ENCODE measurements at regions not wholly inside any gene's neighbourhood (a gene's known extent, or its start where the extent isn't known, plus 50 kb on each side); places are given as distances from the start of the nearest gene placed in this dataset.
"Not testable (repeated sequence)": the region's sequence is repeated elsewhere in the genome, so short reads cannot be mapped to it uniquely, and the experiment has no call there.

- intact Hi-C loops (cut with micrococcal nuclease), result no loop called here
Observed at GRCh38 chr2:59385971-59386370, 1144.8 kb upstream of the FANCL start.

- intact Hi-C loops (cut with micrococcal nuclease), result no loop called here
Observed at GRCh38 chr2:59383473-59383872, 1142.3 kb upstream of the FANCL start.

- intact Hi-C loops (cut with micrococcal nuclease), result no loop called here
Observed at GRCh38 chr2:59378127-59378526, 1137.0 kb upstream of the FANCL start.

DNA sequence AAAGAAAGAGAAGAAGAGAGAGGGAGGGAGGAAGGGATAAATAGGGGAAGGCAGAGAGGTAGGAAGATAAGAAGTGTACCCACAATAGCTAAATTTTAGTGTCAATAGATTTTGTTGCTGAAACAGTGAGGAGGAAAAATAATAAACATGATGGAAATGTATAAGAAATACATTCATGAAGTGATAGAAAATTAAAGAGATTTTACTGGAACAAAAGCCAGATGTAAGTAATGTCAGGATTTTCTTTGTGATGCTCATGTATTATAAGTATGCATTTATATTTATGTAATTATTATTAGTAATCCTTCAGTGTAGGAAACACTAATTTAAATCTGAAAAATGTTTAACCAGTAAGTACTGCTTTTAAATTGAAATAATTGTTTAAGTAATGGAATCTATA is 1125.2 kb upstream of the FANCL start:
- intact Hi-C loops (cut with micrococcal nuclease), result no loop called here

DNA sequence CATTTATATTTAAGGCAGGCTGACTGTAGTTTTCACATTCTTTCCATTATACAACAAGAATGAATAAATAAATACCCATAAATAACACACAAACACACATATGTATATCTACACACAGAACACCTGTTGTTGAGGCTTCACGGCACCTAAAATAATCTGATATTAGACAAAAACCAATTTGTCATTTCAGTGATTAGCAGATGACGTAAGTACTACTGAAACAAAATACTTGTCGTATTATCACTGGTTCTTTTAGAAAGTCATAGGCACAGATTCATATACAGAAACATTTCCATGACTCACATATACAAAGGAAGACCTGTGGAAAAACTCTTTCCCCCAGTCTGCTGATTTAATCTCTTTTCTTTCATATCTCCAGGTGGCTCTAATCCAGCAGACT is 1113.4 kb upstream of the FANCL start:
- intact Hi-C loops (cut with micrococcal nuclease), result no loop called here

GRCh38 chr2:59353306-59353921 is 1112.3 kb upstream of the FANCL start:
- intact Hi-C loops (cut with micrococcal nuclease), result no loop called here

DNA sequence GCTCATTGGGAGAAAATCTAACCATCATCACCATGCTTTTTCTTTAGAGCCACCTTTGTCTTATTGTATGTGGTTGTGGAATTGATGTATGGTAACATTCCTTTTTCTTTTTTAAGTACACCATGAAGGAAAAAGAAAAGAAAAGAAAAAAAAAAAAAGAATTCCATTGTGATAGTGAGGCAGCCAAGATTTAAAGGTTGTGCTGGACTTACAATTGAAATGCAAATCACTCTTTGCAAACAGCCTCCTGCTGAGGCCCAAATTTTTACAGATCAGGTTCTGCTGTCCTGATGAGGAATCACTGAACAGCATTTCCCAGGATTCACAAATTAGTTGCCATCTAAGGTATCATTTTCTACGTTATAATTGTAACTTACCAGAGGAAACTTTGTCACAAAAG is 1101.0 kb upstream of the FANCL start:
- intact Hi-C loops (cut with micrococcal nuclease), result no loop called here

DNA sequence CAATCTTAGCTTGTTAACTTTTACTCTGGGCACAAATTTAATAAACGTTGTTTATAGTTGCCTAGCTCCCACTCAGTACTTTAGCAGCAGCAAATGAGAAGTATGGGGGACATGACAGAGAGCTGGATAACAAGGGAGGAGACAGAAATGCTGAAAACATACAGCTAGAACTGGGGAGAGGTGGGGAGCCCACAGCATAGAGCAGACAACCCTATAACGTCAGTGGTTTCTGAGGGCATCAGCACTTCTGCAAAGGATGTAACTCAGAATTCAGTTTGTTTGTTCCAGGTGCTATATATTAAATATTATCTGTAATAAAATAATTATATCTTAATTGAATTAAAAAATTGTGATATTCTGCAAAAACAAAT is 1098.7 kb upstream of the FANCL start:
- intact Hi-C loops (cut with micrococcal nuclease), result no loop called here

DNA sequence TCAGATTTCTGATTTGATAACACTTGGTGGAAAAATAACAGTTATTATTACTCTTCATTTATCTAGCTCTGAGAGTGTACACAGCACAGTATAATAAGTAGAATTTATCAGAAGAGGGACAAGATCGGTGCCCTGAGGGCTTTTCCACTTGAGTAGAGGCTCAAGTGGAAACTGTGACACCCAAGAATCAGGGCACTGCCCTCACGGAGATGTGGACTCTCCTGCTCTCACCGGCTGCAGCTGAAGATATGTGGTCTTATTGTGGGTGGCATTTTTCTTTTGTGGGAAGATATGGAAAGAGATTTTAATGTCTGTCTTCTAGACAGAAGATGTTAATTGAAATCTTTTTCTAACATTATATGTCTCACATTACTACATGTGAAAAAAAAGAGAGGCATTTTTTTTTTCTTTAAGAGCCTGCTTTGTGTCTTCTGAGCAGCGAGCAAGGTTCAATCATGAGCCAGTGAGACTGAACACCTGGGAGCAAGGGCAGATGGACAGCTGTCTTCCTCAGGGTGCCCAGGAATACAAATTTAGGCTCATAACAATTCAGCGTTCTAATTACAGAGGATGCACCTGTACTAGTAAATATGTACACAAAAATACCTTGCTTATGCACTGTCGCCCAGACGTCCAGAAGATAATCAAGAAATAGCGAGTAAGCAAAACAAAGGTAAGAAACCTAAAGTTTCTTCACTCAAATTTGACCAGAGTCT is 1098.2 kb upstream of the FANCL start:
- intact Hi-C loops (cut with micrococcal nuclease), result no loop called here

DNA sequence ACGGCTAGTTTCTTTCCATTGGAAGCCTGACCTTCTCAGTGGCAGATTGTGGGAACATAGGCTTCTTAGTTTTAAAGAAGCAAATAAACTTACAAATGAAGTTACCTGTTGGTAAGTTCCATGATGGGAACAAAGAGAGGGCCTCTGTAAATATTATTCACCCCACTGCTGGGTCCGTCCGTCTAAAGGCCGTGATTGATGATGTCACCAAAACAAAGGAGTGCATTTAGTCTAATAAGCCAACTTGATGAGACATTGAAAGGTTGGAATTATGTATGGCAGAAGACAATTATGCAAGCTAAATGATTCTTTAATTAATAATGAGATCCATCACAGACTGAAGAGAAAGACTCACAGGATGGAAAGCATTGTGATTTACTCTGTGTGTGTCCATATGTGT is 1091.9 kb upstream of the FANCL start:
- intact Hi-C loops (cut with micrococcal nuclease), result no loop called here

- intact Hi-C loops (cut with micrococcal nuclease), result not testable (repeated sequence)
Observed at GRCh38 chr2:59326581-59327365, 1085.6 kb upstream of the FANCL start.

DNA sequence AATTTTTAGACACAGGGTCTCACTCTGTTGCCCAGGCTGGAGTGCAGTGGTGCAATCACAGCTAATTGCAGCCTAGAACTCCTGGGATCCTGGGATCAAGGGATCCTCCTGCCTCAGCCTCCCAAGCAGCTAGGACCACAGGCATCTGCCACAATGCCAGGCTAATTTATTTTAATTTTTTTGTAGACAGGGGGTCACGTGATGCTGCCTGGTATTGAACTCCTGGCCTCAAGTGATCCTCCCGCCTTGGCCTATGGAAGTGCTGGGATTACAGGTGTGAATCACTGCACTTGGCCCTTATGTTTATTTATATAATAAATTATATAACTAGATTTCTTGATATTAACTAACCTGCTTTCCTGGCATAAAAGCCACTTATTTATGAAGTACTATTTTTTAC is 1081.7 kb upstream of the FANCL start:
- intact Hi-C loops (cut with micrococcal nuclease), result no loop called here

- intact Hi-C loops (cut with micrococcal nuclease), result no loop called here
Observed at GRCh38 chr2:59322005-59322404, 1080.9 kb upstream of the FANCL start.

DNA sequence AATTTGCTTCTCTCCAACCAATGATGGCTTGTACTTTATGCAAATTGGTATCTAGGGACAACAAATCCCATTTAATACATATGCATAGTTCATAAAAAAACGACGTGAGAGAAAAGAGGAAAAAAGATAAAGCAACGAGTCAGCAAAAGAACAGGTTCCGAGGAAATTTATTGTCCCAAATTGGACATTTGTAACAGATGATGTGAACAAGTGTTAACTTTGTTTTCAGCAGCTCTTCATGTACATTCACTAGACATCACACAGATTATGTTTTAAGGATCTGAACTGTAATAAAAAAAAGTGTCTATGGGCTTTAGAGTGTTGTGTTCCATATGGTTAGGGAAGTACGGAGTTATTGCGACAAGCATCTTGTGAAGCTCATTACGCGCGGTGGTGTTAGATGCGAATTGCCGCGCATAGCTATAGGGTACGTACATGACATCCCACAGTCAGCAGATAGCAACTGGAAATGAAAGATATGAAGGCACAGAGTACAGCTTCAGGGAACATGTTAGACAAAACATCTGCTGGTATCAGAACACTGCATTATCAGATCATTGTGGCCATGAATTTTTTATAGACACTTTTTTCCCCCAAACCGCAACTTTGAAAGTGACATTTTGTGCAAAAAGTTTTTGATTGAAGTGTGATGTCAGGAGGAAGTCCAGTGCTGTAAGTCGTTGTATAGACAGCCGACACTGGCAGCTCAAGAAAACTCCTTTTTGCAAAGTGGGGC is 1073.1 kb upstream of the FANCL start:
- intact Hi-C loops (cut with micrococcal nuclease), result no loop called here

DNA sequence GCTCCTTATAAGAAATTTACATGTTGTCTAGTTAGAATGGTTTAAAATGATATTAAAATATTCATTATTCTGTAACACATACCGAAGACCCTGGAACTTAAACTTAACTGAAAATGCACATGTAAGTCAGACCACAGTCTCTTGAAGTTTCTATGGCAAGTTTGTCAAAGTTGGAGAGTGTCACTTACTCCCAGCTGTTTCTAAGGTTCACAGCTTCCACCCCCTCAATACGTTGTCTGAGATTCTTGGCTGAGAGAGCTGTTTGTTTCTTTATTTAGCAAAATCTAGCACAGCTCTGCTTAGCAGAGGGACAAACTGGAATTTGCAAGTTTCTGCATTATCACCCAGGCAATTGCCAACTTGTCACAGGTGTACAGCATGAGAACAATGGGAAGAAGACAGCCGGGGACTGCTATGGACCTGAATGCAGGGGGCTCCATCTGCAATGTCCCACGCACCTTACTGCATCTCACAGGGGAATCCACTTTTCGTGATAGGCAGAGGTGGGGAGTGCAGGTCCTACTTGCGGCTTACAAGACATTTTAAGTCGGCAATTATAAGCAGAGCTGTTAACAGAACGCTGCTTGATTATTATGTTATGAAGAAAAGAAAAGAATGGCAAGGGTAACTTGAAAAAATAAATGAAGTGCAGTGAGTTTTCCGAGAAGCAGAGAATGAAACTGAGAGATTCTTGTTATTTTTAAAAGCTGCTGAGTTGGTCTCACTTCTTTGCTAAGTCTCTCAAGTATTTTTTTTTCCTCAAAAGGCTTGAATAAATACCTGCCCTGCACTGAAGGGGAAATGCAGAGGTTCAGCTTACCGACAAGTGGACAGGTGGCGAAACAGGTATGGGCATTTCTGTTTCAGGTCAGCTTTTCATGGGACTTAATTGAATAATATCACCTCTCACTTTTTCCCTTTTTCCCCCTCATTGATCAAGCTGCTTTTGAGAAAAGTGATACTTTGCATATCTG is 1072.1 kb upstream of the FANCL start:
- intact Hi-C loops (cut with micrococcal nuclease), result no loop called here

GRCh38 chr2:59312029-59312428 is 1070.9 kb upstream of the FANCL start:
- intact Hi-C loops (cut with micrococcal nuclease), result no loop called here

- intact Hi-C loops (cut with micrococcal nuclease), result no loop called here
Observed at GRCh38 chr2:59308108-59308507, 1067.0 kb upstream of the FANCL start.

GRCh38 chr2:59307196-59307595 is 1066.1 kb upstream of the FANCL start:
- intact Hi-C loops (cut with micrococcal nuclease), result no loop called here

- intact Hi-C loops (cut with micrococcal nuclease), result no loop called here
Observed at GRCh38 chr2:59303272-59303671, 1062.1 kb upstream of the FANCL start.

GRCh38 chr2:59302683-59303082 is 1061.6 kb upstream of the FANCL start:
- intact Hi-C loops (cut with micrococcal nuclease), result loop anchor here (1.0 kb wide), 1 partner anchor 1248 kb away; no protein-coding TSS in a partner anchor

Measured in T-helper 1 cell treated with Interleukin-12 subunit alpha and Interleukin-12 subunit beta and Interleukin-4 antibody, amounts not matched to agents 30 ng/mL and 1 ng/mL, for 36 hours (primary cell).